Large intestine (tissue), 3 donors: ENCODE measurements at regions not wholly inside any gene's neighbourhood (a gene's known extent, or its start where the extent isn't known, plus 50 kb on each side); places are given as distances from the start of the nearest gene placed in this dataset.

Experiments
- DNase-seq, 2 donors: peaks; one replicate each; pipeline versions ENCODE4 v3.0.0 to v3.0.0-alpha.2; 2013
- H3K27ac ChIP-seq: one replicate; pipeline ENCODE4 v1.5.1; 2013; ENCODE audit warnings: low read length
- H3K27me3 ChIP-seq: 2 replicates; pipeline ENCODE4 v1.6.1; 2013; ENCODE audit warnings: low read length; ENCODE audit not compliant: control insufficient read depth, insufficient read depth
- H3K36me3 ChIP-seq: 2 replicates; pipeline ENCODE4 v1.6.1; 2013; ENCODE audit warnings: low read length; ENCODE audit not compliant: control insufficient read depth, insufficient read depth
- H3K4me1 ChIP-seq: one replicate; pipeline ENCODE4 v1.6.1; 2013; ENCODE audit warnings: low read length; ENCODE audit not compliant: control insufficient read depth, insufficient read depth
- H3K4me3 ChIP-seq: one replicate; pipeline ENCODE4 v1.5.1; 2013; ENCODE audit warnings: low read length
- H3K9me3 ChIP-seq: one replicate; pipeline ENCODE4 v1.6.1; 2013; ENCODE audit warnings: mild to moderate bottlenecking, low read depth, low read length, moderate library complexity; ENCODE audit not compliant: control insufficient read depth
- WGBS: methylation state at CpG from one replicate; pipeline ENCODE4 v1.1.5; 2013; ENCODE audit warnings: low lambda C conversion rate; ENCODE audit not compliant: insufficient coverage; 5-methylcytosine and 5-hydroxymethylcytosine counted together

DNA sequence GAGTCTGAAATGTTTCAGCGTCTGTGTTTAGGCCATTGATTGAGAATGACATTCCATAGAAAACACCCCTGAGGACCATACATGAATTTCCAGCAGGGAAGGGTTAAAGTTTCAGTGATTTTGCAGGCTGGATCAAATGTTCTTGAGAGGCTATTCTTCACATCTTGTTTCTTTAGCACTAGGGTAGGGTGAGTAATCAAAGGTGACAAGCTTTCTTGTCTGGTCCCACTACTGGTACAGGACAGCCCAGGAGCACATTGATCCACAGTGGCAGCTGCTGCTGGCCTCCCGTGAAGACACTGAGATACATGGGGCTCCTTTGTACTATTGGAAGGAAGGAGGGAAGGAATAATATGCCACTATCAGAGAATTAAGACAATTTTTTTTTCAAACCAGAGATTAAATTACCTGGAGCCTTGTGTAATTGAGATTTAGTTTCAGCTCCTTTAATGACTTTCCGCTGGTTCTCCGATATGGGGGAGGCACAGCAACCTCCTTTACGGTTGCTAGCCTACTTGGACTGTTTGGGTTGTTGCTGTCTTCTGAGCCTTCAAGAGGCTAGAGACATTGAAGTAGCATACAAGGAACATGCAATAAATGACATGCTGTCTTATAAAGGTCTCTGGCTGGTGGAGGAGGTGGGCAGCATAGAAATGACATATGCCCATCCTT lies 368.9 kb downstream of the SOX11 start:
- H3K4me1 ChIP-seq = no peaks in the 10 kb centered on the region
- DNase-seq = no peak
- no peaks in the 10 kb centered on the region for H3K9me3 ChIP-seq
- H3K4me3 ChIP-seq = no peak overlapping the region
- H3K27ac ChIP-seq = no peak overlapping the region
- H3K36me3 ChIP-seq = no peaks in the 10 kb centered on the region
- H3K27me3 ChIP-seq = no peaks in the 10 kb centered on the region
- WGBS = 100% methylated on average over 1 of the region's 5 CpGs

DNA sequence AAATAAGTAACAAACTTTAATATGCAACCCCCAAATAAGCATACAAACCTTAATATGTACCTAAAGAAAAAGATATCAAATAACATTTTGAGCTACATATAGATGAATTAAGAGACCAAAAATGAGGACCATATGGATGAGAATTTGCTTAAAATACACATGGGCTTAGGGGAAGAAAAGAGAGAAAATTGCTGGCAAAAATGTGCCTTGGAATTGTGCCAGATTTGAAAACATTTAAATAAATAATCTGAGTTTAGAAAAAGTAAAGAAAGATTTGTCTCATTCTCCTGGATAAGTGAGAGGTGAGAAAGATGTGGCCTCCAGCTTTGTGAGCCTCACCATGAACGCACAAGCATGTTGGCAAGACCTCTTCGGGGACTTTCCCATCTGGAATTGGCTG lies 372.6 kb downstream of the SOX11 start:
- H3K4me1 ChIP-seq = peaks cover 11% of the 10 kb centered on the region
- no peak overlapping the region for H3K4me3 ChIP-seq
- H3K27ac ChIP-seq = no peak overlapping the region
- DNase-seq = no peak
- no peaks in the 10 kb centered on the region for H3K27me3 ChIP-seq
- H3K9me3 ChIP-seq = no peaks in the 10 kb centered on the region
- no peaks in the 10 kb centered on the region for H3K36me3 ChIP-seq
- no CpG with 5 or more reads among the region's 2 CpGs for WGBS

DNA sequence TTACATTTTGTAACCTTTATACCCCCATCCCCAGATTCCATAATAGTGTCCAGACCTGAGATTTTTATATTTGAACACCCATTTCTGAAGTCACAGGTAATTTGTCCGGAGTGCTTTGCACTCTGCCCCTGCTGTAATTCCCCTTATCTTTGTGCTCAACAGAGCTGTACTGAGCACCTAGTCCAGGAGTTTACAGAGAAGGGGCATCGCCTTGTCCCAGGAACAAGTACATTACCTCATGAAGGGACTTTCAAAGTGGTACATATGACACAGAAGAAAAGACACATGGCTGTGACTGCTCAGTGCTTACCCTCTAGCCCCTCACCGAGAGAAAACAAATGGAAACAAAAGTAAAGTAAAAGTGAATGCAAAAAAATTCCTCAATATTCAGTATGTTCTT lies 373.5 kb downstream of the SOX11 start:
- Histone ChIP-seq H3K4me3 (no peak overlapping the region), H3K4me1 (peaks cover 11% of the 10 kb centered on the region), H3K36me3 (no peaks in the 10 kb centered on the region), H3K9me3 (no peaks in the 10 kb centered on the region), H3K27me3 (no peaks in the 10 kb centered on the region), H3K27ac (no peak overlapping the region)
- 33% methylated on average over 1 of the region's 3 CpGs for WGBS
- peak; percentile 67 to 76 for DNase-seq

DNA sequence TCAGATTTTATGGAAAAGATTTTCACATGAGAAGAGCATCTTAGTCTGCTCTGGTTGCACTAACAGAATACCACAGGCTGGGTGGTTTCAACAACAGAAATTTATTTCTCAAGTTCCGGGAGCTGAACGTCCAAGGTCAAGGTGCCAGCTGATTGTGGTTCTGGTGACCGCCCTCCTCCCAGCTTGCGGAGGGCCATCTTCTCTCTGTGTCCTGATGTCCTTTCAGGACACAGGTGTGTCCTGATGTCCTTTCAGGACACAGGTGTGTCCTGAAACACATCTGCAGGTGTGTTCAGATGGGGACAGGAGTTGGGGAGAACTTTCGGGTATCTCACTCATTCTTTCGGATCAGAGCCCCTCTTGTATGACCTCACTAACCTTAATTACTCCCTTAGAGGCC lies 374.9 kb downstream of the SOX11 start:
- Histone ChIP-seq H3K27me3 (no peaks in the 10 kb centered on the region), H3K27ac (no peak overlapping the region), H3K9me3 (no peaks in the 10 kb centered on the region), H3K36me3 (no peaks in the 10 kb centered on the region), H3K4me1 (peaks cover 11% of the 10 kb centered on the region), H3K4me3 (no peak overlapping the region)
- DNase-seq = no peak
- no CpG with 5 or more reads among the region's 6 CpGs for WGBS

DNA sequence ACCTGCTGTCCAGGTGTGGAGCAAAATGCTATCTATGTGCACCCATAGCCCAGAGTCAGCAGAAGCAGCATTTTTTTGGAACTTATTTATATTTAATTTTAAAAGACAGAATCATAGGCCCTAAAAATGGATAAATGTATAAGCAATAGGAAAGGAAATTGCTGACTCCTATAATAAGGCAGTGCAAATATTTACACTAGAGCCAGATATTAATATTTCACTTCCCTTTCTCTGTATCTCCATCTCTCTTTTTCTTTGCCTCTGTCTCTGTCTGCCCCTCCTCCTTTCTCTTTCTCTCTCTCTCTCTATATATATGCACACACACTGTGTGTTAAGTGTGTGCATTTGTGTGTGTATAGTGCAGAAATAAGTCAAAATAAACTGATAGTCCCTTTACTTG lies 375.6 kb downstream of the SOX11 start:
- Histone ChIP-seq H3K9me3 (no peaks in the 10 kb centered on the region), H3K36me3 (no peaks in the 10 kb centered on the region), H3K4me3 (no peak overlapping the region), H3K27ac (no peak overlapping the region), H3K4me1 (peaks cover 11% of the 10 kb centered on the region), H3K27me3 (no peaks in the 10 kb centered on the region)
- no peak for DNase-seq

DNA sequence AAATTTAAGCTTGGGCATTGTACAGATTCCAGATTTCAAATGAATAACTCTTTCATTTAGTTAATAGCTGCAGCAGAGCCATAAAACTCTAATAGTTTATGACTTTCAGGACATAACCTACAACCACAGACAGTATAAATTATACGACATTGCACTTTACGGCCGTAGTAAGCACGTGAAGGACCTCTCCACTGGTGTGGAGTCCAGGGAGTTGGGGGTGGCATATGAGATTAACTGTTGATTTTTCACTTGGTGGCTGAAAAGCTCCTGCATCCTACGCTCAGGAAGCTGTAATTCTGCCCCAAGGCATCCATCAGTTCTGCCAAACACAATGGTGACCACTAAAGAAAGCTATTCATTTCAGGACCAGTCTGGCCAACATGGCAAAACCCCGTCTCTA lies 376.2 kb downstream of the SOX11 start:
- WGBS = no CpG with 5 or more reads among the region's 6 CpGs

DNA sequence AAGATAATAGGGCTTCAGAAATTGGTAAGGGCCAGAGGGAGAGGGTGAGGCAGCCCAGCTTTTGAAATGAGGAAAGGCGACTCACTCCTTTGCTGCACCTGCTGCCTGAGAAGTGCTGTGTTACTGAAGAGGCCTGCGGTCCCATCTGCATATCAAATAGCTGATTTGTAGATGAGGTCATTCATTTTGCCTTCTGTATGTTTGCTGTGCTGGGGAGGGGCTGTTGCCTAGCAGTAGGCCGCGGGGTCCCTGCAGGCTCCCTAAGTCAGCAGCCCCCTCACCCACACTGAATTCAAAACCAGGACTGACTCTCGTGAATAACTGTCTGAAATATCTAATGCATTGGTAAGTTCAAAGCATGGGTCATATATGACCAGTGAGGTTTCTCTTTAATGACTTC lies 377.2 kb downstream of the SOX11 start:
- peaks cover 15% of the 10 kb centered on the region for H3K4me1 ChIP-seq
- peak in 1 of 2 donors; percentile 27 for DNase-seq
- H3K9me3 ChIP-seq = no peaks in the 10 kb centered on the region
- H3K27ac ChIP-seq = no peak overlapping the region
- H3K27me3 ChIP-seq = no peaks in the 10 kb centered on the region
- WGBS = no CpG with 5 or more reads among the region's 5 CpGs
- H3K4me3 ChIP-seq = no peak overlapping the region
- H3K36me3 ChIP-seq = no peaks in the 10 kb centered on the region

More for the DNA sequence above, 376.2 kb downstream of the SOX11 start:
- peak in 1 of 2 donors; percentile 53 for DNase-seq
- Histone ChIP-seq H3K27me3 (no peaks in the 10 kb centered on the region), H3K27ac (no peak overlapping the region), H3K36me3 (no peaks in the 10 kb centered on the region), H3K4me1 (peaks cover 11% of the 10 kb centered on the region), H3K4me3 (no peak overlapping the region), H3K9me3 (no peaks in the 10 kb centered on the region)

DNA sequence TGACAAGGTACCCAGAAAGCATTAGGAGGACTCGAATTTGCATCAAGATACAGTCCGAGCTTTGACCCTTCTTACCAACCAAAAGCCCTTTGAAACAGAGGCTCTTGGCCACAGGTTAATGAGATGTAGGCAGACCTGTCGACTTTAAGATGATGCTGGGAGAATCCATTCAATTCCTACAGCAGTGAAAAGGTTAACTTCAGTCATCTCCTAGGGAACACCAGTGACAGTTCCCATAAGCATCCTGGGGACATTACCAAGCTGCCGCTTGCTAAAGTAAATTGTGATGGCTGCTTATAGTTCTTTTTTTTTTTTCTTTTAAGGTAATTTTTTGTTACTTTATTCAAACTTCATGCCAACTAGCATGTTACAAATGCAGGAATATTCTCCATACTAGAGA lies 379.3 kb downstream of the SOX11 start:
- no peaks in the 10 kb centered on the region for H3K36me3 ChIP-seq
- no peak overlapping the region for H3K4me3 ChIP-seq
- WGBS = 100% methylated on average over 1 of the region's 4 CpGs
- peaks cover 15% of the 10 kb centered on the region for H3K4me1 ChIP-seq
- no peak overlapping the region for H3K27ac ChIP-seq
- no peak for DNase-seq
- H3K27me3 ChIP-seq = no peaks in the 10 kb centered on the region
- H3K9me3 ChIP-seq = no peaks in the 10 kb centered on the region

DNA sequence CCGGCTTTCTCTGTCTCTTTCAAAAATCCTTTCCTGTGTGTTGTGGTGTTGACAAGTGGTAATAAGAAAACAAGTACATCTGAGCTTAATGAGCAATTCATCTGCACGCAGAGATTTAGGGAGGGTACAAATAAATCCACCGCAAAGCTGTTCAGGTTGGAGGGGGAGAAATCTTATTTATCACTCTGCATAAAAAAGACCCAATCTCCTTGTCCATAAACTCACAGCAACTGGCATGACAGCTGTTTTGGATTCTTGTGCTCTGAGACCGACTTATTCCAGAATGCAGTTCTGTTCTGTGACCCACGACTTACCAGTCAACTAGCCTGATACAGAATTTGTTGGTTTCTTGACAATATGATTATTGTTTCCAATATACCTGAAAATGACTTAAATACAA lies 380.1 kb downstream of the SOX11 start:
- no peaks in the 10 kb centered on the region for H3K36me3 ChIP-seq
- no peaks in the 10 kb centered on the region for H3K27me3 ChIP-seq
- no peaks in the 10 kb centered on the region for H3K9me3 ChIP-seq
- no peak overlapping the region for H3K4me3 ChIP-seq
- DNase-seq = no peak
- no peak overlapping the region for H3K27ac ChIP-seq
- H3K4me1 ChIP-seq = peaks cover 13% of the 10 kb centered on the region
- 90% methylated on average over 2 of the region's 5 CpGs for WGBS

DNA sequence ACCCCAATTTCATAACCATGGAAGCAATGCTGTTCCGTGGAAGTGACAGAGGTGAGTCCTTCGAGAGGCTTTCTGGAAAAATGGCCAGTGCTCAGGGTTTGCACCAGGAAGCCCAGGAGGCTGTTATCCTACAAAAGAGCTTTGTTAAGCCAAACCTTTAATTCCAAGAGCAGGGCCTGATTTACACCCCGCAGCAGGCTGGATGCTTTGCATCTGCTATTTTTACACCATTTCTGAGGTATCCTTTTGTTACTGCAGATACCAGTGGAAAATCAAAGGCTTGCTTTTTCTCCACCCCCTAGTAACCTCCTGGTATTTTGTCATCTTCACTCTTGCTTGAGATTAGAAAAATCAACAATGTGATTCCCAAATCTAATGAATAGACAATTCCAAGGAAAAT lies 380.6 kb downstream of the SOX11 start:
- Histone ChIP-seq H3K27me3 (no peaks in the 10 kb centered on the region), H3K9me3 (no peaks in the 10 kb centered on the region), H3K4me3 (no peak overlapping the region), H3K36me3 (no peaks in the 10 kb centered on the region), H3K4me1 (peaks cover 8% of the 10 kb centered on the region), H3K27ac (no peak overlapping the region)
- no CpG with 5 or more reads among the region's 3 CpGs for WGBS
- DNase-seq = no peak
